CD4-positive, alpha-beta T cell (primary cell): ENCODE measurements at regions not wholly inside any gene's neighbourhood (a gene's known extent, or its start where the extent isn't known, plus 50 kb on each side); places are given as distances from the start of the nearest gene placed in this dataset.

Source experiments
- ATAC-seq: fragments of 200-7000 bp; cut with Tn5 transposase; one replicate; pipeline ENCODE4 v1.10.0; 2022; ENCODE audit warnings: mild to moderate bottlenecking; ENCODE audit not compliant: poor library complexity
- CTCF ChIA-PET: fragments of 350-600 bp; sonication (Branson Sonifier 250); formaldehyde crosslinking; loops from one replicate; lab custom pipeline; 2021; ENCODE audit warnings: antibody characterized with exemption, inconsistent platforms; lab: Charles Lee
- POLR2A ChIA-PET: fragments of 350-600 bp; sonication (Branson Sonifier 250); formaldehyde crosslinking; loops from one replicate; lab custom pipeline; 2021; ENCODE audit warnings: antibody characterized with exemption, inconsistent platforms; lab: Charles Lee
- DNase-seq, 14 experiments: peaks; one replicate each; pipeline ENCODE4 v3.0.0-alpha.2; 2013 to 2020; ENCODE audit warnings: mixed read lengths in 2 of 14
- H3K27ac ChIP-seq, 2 donors: one replicate each; pipeline versions ENCODE4 v1.5.1 to v1.7.0; 2013; ENCODE audit warnings: low read length in 2 of 2, low read depth in 1 of 2, mild to moderate bottlenecking in 1 of 2
- H3K27me3 ChIP-seq, 2 experiments: 1 replicate in 1 of 2; 2 replicates in 1 of 2; pipeline versions ENCODE4 v1.6.1 to v1.7.0; 2013; ENCODE audit warnings: low read length in 2 of 2, control low read depth in 1 of 2, mild to moderate bottlenecking in 1 of 2, moderate library complexity in 1 of 2; ENCODE audit not compliant: insufficient read depth in 2 of 2, control insufficient read depth in 1 of 2
- H3K36me3 ChIP-seq: one replicate; pipeline ENCODE4 v1.6.1; 2013; ENCODE audit warnings: low read length, control low read depth; ENCODE audit not compliant: insufficient read depth
- H3K4me1 ChIP-seq: one replicate; pipeline ENCODE4 v1.6.1; 2013; ENCODE audit warnings: low read length, control low read depth; ENCODE audit not compliant: insufficient read depth
- H3K4me3 ChIP-seq: one replicate; pipeline ENCODE4 v1.5.1; 2013; ENCODE audit warnings: mild to moderate bottlenecking, low read length, moderate library complexity
- H3K9me3 ChIP-seq, 2 experiments: 1 replicate in 1 of 2; 2 replicates in 1 of 2; pipeline versions ENCODE4 v1.6.1 to v1.7.0; 2013; ENCODE audit warnings: low read length in 2 of 2, mild to moderate bottlenecking in 2 of 2, control low read depth in 1 of 2, moderate library complexity in 1 of 2; ENCODE audit not compliant: control insufficient read depth in 1 of 2, insufficient read depth in 1 of 2
- H3K27ac Mint-ChIP-seq: one replicate; pipeline ENCODE4 v1.8.0; 2020; ENCODE audit warnings: mixed read lengths
- H3K27me3 Mint-ChIP-seq: one replicate; pipeline ENCODE4 v1.8.0; 2021; ENCODE audit warnings: mixed read lengths
- H3K36me3 Mint-ChIP-seq: one replicate; pipeline ENCODE4 v1.8.0; 2021; ENCODE audit warnings: low read depth, mixed read lengths
- H3K4me1 Mint-ChIP-seq: one replicate; pipeline ENCODE4 v1.8.0; 2021; ENCODE audit warnings: low read depth, mixed read lengths
- H3K4me3 Mint-ChIP-seq: one replicate; pipeline ENCODE4 v1.8.0; 2020; ENCODE audit warnings: mild to moderate bottlenecking, mixed read lengths
- H3K9me3 Mint-ChIP-seq: one replicate; pipeline ENCODE4 v1.8.0; 2020; ENCODE audit warnings: mixed read lengths
- CTCF ChIP-seq: fragments of 200-600 bp; IDR thresholded peaks from one replicate; pipeline ENCODE4 v1.8.0; 2022; ENCODE audit warnings: antibody characterized with exemption, mild to moderate bottlenecking
- intact Hi-C, 2 experiments: fragments of 100-400 bp; cut with DNase I in 1 of 2; cut with micrococcal nuclease in 1 of 2; formaldehyde crosslinking; loops; one replicate each; pipeline versions ENCODE4 v1.15.1 to v1.9.0; 2023 to 2025; cut with DNase I, micrococcal nuclease

DNA sequence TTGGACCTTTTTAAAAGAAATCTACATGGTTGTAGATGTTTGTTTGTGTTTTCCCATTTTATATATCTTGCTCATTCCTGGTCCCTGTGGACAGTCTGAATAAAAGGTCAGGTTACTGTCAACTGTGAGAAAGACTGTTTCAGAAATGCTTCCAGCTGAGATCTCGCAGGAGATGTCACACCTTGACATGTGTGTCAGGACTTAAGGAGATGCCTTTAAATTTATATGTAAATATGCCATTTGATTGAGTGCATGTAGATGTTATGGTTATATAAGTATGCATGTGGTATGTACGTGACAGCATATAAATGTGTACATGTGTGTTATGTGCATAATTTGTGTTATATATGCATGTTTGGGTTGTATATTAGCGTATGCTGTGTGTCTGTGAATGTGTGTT lies 2172.3 kb upstream of the CELF4 start:
- H3K27me3 ChIP-seq: no peaks in the 10 kb centered on the region
- no peaks in the 10 kb centered on the region for H3K36me3 ChIP-seq
- DNase-seq (no peak), ATAC-seq (no peak)
- no peaks in the 10 kb centered on the region for H3K4me1 Mint-ChIP-seq
- peaks cover 0 to 3% of the 10 kb centered on the region in 2 experiments for H3K9me3 ChIP-seq
- H3K4me3 Mint-ChIP-seq: no peak overlapping the region
- no peaks in the 10 kb centered on the region for H3K4me1 ChIP-seq
- no peaks in the 10 kb centered on the region for H3K27me3 Mint-ChIP-seq
- CTCF ChIA-PET: no interaction called here
- no peak overlapping the region for H3K27ac Mint-ChIP-seq
- H3K4me3 ChIP-seq: no peak overlapping the region
- POLR2A ChIA-PET: no interaction called here
- H3K9me3 Mint-ChIP-seq: peaks cover 4% of the 10 kb centered on the region
- no peak overlapping the region for H3K27ac ChIP-seq
- intact Hi-C loops: no loop called here
- TF ChIP-seq CTCF: no peak
- H3K36me3 Mint-ChIP-seq: no peaks in the 10 kb centered on the region

DNA sequence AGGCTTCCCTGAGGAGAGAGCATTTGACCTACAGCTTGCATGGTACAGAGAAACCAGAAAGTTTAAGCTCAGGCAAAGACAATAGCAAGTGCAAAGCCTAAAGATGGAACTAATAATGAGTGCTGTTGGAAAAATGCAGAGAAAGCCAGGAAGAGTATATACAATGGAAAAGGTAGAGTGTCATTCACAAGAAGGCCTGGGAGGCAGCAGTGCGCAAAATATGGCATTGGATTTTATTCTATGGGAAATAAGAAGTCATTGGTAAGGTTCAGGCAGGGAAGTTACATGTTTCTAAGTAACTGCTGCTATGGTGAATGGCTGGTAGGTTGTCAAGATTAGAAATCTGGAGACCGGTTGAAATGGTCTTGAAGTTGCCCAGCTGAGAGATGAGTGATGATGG lies 2167.3 kb upstream of the CELF4 start:
- CTCF ChIA-PET: no interaction called here
- H3K27ac Mint-ChIP-seq: no peak overlapping the region
- POLR2A ChIA-PET: no interaction called here

GRCh38 chr18:39730606-39731005 lies 2165.0 kb upstream of the CELF4 start:
- no peak for DNase-seq
- Mint-ChIP-seq H3K4me3 (no peak overlapping the region), H3K27me3 (no peaks in the 10 kb centered on the region), H3K27ac (no peak overlapping the region), H3K9me3 (peaks cover 3% of the 10 kb centered on the region), H3K4me1 (no peaks in the 10 kb centered on the region), H3K36me3 (no peaks in the 10 kb centered on the region)
- ATAC-seq: no peak
- ChIA-PET POLR2A (no interaction called here), CTCF (no interaction called here)
- TF ChIP-seq CTCF: no peak
- no peak overlapping the region for H3K4me3 ChIP-seq
- H3K9me3 ChIP-seq: peaks cover 0 to 3% of the 10 kb centered on the region in 2 experiments
- H3K27me3 ChIP-seq: no peaks in the 10 kb centered on the region
- no peaks in the 10 kb centered on the region for H3K36me3 ChIP-seq
- intact Hi-C loops: no loop called here
- no peak overlapping the region for H3K27ac ChIP-seq
- H3K4me1 ChIP-seq: no peaks in the 10 kb centered on the region

More for the DNA sequence above, 2167.3 kb upstream of the CELF4 start:
- no peak overlapping the region for H3K4me3 Mint-ChIP-seq
- peaks cover 3% of the 10 kb centered on the region for H3K9me3 Mint-ChIP-seq
- DNase-seq: no peak
- no peaks in the 10 kb centered on the region for H3K27me3 ChIP-seq
- no peaks in the 10 kb centered on the region for H3K27me3 Mint-ChIP-seq
- ATAC-seq: no peak
- H3K4me1 Mint-ChIP-seq: no peaks in the 10 kb centered on the region
- H3K36me3 ChIP-seq: no peaks in the 10 kb centered on the region
- intact Hi-C loops: no loop called here
- no peaks in the 10 kb centered on the region for H3K36me3 Mint-ChIP-seq
- no peak overlapping the region for H3K27ac ChIP-seq
- H3K9me3 ChIP-seq: peaks cover 0 to 3% of the 10 kb centered on the region in 2 experiments
- H3K4me1 ChIP-seq: no peaks in the 10 kb centered on the region
- no peak for TF ChIP-seq CTCF
- no peak overlapping the region for H3K4me3 ChIP-seq
